ENCODE measurements at regions not wholly inside any gene's neighbourhood (a gene's known extent, or its start where the extent isn't known, plus 50 kb on each side); places are given as distances from the start of the nearest gene placed in this dataset.

GRCh38 chr11:8766043-8766987 is 83.7 kb downstream of the RPL27A start:
- 55 to 66% methylated on average over 6 to 8 of the region's 8 CpGs for WGBS, 2 donors
- Histone ChIP-seq H3K36me3 (peaks cover 0 to 12% (median 0%) of the 10 kb centered on the region in 3 donors), H3K9me3 (no peaks in the 10 kb centered on the region), H3K4me1 (peaks cover 31 to 73% (median 51%) of the 10 kb centered on the region in 3 donors), H3K27me3 (no peaks in the 10 kb centered on the region), H3K4me3 (no peak overlapping the region), H3K27ac (peak overlapping the region; percentile 78 to 86 (median 84))
- intact Hi-C loops (cut with DNase I): no loop called here
- DNase-seq: no peak
- TF ChIP-seq CTCF (IDR thresholded peaks at IDR 0.05): no peak

- Histone ChIP-seq H3K9me3 (no peaks in the 10 kb centered on the region), H3K4me1 (peaks cover 37 to 73% (median 55%) of the 10 kb centered on the region in 3 donors), H3K36me3 (peaks cover 0 to 12% (median 0%) of the 10 kb centered on the region in 3 donors), H3K27ac (peak overlapping the region; percentile 78 to 86 (median 84)), H3K27me3 (no peaks in the 10 kb centered on the region), H3K4me3 (no peak overlapping the region)
- TF ChIP-seq POLR2A (IDR thresholded peaks at IDR 0.05) (no peak), CTCF (IDR thresholded peaks at IDR 0.05) (no peak)
- WGBS, 2 donors: 55 to 70% methylated on average over 7 of the region's 7 CpGs
- no peak for DNase-seq
- intact Hi-C loops (cut with DNase I): no loop called here
Measured at GRCh38 chr11:8766988-8767374, 84.4 kb downstream of the RPL27A start.

GRCh38 chr11:8767466-8768142 is 85.0 kb downstream of the RPL27A start:
- TF ChIP-seq CTCF (IDR thresholded peaks at IDR 0.05) (no peak), POLR2A (IDR thresholded peaks at IDR 0.05) (no peak)
- Histone ChIP-seq H3K27me3 (no peaks in the 10 kb centered on the region), H3K4me1 (peaks cover 39 to 75% (median 61%) of the 10 kb centered on the region in 3 donors), H3K36me3 (peaks cover 0 to 10% (median 0%) of the 10 kb centered on the region in 3 donors), H3K4me3 (no peak overlapping the region), H3K27ac (peak overlapping the region; percentile 78 to 86 (median 84)), H3K9me3 (no peaks in the 10 kb centered on the region)
- intact Hi-C loops (cut with DNase I): no loop called here
- no peak for DNase-seq
- 57 to 59% methylated on average over 9 of the region's 9 CpGs for WGBS, 2 donors

- Histone ChIP-seq H3K4me3 (no peak overlapping the region), H3K4me1 (peaks cover 46 to 87% (median 73%) of the 10 kb centered on the region in 3 donors), H3K9me3 (no peaks in the 10 kb centered on the region), H3K27ac (peak overlapping the region; percentile 78 to 86 (median 84)), H3K36me3 (peaks cover 0 to 9% (median 0%) of the 10 kb centered on the region in 3 donors), H3K27me3 (no peaks in the 10 kb centered on the region)
- DNase-seq: no peak
- intact Hi-C loops (cut with DNase I): no loop called here
- 68 to 72% methylated on average over 3 of the region's 3 CpGs for WGBS, 2 donors
- TF ChIP-seq POLR2A (IDR thresholded peaks at IDR 0.05) (no peak), CTCF (IDR thresholded peaks at IDR 0.05) (peak in 5 of 6 experiments; percentile 16 to 47 (median 37))
Measured at GRCh38 chr11:8768625-8769333, 86.2 kb downstream of the RPL27A start.
